ENCODE measurements at regions not wholly inside any gene's neighbourhood (a gene's known extent, or its start where the extent isn't known, plus 50 kb on each side); places are given as distances from the start of the nearest gene placed in this dataset.
A peak's percentile ranks its signal among the peaks of the same experiment; 100 is the strongest.

DNA sequence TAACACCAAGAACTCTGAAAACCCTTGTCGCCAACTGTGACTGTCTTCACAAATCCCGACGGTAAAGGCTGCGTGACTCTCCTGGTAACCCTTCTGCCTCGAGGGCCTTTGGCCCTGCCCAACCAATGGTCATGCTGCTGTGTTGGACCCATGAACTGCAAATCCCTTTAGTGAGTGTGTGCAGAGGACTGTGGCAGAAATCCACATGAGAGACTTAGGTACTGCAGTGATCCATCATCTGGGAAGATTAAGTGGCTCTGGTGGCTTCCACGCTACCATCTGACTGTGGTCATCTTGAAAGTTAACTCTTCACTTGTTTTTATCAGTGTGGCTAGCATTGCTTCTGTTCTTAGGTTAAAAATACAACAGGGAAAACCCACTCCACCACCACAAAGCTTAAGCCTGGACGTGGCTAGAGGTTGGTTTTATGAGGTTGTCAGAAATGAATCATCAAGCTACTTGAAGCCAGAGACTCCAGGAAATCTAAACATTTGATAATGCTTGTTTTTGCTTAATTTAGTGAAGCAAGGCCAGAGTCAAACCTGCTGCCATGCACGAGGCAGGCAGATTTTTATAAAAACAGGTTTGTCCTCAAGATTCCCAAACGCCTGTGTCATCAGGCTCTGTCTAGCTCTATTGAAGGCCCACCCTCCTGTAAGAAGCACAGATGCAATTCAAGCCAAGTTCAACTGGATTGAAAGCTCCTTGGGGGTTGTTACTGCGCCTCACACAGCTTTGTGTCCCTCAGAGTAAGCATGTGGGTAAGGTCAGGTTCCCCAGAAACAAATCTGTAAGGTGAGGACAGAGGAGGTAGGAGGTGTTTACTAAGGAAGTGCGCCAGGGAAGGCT, 52.7 kb upstream of the ERCC6L2 start:
- no peak for DNase-seq

DNA sequence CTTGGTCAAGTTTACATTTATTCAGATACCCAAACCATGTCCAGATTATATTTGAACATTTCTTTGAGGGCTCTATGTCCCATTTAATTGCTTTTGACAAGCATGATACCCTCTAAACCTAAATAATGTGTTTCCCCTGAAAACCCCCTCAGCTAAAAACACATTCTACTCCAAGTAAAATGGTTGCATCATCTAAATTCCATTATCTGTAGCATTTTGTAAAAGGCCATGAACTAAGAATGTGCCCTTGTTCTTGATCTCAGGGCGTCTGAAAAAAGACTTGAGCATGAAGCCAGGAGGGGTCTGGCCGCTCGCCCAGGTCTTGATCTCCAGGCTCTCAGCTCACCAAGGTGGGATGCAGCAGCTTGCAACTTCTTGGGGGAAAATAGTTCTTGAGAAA, 53.5 kb upstream of the ERCC6L2 start:
- no peak for DNase-seq

DNA sequence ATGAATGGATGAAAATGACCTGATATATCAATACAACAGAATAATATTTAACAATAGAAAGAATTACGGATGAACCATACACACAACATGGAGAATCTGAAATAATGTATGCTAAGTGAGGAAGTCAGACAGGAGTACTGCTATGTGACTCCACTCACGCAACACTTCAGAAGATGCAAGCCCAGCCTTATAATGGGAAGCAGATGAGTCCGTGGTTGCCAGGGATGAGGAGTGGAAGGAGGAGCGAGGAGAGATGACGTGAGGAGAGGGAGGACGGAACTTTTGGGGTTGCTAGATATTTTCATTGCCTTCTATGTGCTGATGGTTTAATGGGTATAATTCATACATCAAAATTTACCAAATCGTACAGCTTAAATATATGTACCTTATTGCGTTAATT, 55.4 kb upstream of the ERCC6L2 start:
- no peak for DNase-seq

- DNase-seq: no peak
These were observed 55.9 kb upstream of the ERCC6L2 start for GRCh38 chr9:95819636-95820035.

DNA sequence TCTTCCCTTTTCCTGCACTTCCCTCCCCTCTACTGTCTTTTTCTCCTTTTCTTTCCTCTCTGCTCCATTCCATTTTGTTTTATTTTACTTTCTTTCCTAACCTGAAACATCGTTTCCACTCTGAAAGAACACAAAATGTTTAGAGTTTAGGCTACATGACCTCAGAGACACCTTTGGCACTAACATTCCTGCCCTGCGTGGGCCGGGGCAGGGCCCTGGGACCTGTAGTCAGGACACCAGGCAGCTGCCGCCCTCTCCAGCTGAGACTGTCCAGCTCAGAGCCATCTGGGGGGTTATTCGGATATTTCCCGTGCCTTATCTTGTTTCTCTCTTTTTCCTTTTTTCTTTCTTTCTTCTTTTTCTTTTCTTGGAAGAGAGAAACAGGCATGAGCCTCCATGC, 58.3 kb upstream of the ERCC6L2 start:
- no peak for DNase-seq

DNA sequence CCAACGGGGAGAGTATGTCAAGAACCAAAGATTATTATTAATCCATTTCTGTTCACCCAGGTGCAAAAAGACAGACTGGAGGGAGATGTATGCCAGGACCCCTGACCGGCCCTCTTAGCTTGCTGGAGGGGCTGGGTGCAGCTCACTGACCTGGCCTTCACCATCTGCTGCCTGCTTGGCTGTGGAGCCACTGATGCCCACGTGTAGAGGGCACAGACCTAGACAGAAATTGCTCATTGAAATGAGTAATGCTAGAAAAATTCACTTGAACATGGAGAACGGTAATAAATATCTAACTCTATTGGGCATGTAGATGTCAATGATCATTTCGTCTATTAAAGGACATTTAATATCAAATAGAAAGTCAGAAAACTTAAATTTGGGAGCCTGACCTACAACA, 58.8 kb upstream of the ERCC6L2 start:
- no peak for DNase-seq

DNA sequence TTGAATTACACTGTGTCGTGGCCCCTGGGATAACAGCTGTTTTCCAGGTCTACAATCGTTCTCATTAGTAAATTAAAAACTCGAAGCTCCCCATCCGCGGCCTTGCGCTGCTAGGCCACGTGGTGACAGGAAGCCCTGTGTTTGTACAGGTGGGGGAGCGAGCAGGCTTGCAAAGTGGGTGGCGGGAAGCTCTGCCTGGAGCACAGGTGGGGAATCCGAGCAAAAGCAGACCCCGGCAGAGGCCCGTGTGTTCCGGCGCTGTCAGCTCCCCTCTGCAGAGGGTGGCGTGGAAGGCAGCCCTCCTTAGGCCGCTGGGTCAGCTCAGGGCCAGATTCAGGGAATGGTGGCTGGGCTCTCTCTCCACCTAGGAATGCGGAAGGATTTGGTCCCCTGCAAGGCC, 59.5 kb upstream of the ERCC6L2 start:
- no peak for DNase-seq

DNA sequence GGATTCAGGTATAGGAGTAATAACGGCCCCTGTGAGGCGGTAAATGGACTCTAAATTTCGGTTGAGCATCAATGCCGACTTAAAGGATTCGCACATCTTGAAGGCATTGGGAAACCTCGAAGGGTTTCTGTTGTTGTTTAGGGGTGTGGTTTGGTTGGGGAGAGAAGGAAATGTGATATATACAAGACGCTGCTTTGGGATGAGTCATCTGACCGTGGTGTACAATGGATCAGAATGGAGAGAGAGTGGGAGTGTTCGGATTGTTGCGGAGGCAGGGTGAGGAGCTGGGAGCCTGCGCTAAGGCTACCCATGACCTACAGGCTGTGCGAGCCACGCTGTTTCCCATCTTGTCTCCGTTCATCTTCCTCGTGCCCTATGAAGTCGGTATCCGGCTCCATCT, 60.4 kb upstream of the ERCC6L2 start:
- DNase-seq: no peak

- DNase-seq: no peak
These were observed 61.6 kb upstream of the ERCC6L2 start for GRCh38 chr9:95813923-95814322.

GRCh38 chr9:95810814-95811213, 64.7 kb upstream of the ERCC6L2 start:
- no peak for DNase-seq

GRCh38 chr9:95810133-95810532, 65.4 kb upstream of the ERCC6L2 start:
- no peak for DNase-seq

GRCh38 chr9:95809686-95810085, 65.8 kb upstream of the ERCC6L2 start:
- no peak for DNase-seq

GRCh38 chr9:95808011-95808410, 67.5 kb upstream of the ERCC6L2 start:
- no peak for DNase-seq

DNA sequence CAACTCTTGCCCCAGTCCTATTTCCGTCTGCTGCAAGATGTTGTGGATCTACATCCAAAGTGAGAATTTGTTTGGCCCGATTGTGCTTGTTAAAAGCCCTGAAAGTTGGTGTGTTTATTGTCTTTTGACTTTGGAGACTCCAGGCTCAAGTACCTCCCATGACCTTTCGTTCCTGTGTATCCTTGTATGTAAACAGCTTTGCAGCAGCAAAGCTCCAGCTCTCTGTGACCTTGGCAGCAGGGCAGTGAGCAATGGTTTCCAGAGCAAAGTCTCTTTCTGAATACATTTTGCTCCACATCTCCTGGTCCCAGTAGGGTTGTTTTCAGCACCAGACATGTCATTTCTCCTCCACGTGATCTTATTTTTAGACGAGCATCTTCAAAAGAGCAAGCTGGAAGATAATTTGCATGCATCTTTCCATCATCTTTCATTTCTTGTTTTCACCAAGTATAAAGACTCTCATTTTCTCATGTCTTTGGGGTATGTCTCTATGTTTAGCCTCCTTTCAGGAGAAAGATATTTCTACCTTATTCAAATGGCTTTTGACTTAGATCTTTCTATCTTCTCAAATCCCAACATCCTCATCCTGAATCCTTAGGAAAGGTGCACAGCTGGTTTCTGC, 68.1 kb upstream of the ERCC6L2 start:
- DNase-seq: no peak

- no peak for DNase-seq
These were observed 72.3 kb upstream of the ERCC6L2 start for GRCh38 chr9:95803197-95803596.

DNA sequence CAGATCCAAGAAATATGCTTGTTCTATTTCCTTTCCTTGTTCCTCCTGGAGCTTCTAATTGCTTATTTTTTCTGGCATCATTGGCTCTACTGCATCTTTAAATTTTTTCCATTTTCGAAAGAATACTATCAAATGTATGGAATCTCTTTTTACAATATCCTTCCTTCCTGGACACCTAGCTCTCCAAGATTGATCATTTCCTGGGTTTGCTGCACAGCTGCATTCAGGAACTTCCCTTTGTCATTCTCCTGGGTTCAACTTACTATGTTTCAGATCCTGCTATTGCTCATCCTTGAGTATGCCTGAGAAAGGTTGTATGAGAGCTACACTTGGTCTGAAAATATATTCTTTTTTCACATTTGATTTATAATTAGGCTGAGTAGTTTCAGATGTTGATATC, 73.7 kb upstream of the ERCC6L2 start:
- no peak for DNase-seq

DNA sequence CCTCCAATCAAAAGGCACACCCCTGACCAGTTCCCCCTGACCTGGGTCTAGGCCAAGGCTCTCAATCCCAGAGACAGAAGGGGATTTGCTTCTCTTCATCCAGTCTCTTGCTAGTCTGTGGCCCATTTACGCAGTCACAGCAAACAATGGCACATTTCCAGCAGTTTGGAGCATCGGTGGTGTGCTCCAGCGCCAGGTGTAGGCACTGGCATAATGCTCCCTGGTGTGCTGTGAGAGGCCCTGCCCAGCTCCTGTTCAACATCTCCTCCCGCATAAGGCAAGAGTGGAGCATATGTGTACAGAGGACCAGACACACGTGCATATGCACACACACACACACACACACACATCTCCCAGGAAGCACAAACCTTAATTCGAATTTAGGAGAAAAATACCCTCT, 79.5 kb upstream of the ERCC6L2 start:
- DNase-seq: no peak

- DNase-seq: no peak
These were observed 81.3 kb upstream of the ERCC6L2 start for GRCh38 chr9:95793924-95794828.

DNA sequence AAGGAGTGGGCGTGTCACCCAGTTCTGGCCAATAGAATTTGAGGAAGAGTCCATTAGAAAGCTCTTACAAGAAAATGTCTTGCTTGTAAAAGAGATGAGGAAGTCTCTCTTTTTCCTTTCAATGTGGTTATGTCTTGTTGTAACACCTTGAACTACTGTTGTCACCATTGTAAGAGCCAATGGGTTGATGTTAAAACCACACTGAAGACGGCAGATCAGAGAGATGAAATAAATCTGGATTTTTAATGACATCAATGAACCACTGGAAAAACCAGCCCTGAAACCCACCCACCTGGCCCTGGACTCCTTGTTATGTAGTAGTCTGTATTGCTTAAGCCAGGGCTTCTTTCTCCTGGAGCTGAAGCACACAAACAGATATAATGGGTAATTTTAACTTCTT, 83.8 kb upstream of the ERCC6L2 start:
- DNase-seq: no peak

DNA sequence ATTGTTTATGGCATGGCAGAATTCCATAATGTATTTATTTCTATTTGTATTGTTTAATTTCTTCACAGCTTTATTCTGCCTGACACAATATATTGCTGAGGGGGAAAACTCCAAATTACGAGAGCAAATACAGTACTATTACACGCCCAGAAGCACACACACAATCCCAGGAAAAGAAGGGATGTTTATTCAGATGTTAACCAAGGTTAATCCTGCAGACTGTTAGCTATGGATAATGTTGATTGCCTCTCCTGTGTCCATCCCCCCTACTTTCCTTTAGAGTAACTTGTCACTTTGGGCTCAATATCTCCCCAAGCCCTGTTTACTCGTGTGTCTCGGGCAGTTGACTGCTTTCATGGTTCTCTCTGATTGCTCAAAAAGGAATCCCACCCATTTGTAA, 84.2 kb upstream of the ERCC6L2 start:
- no peak for DNase-seq

DNA sequence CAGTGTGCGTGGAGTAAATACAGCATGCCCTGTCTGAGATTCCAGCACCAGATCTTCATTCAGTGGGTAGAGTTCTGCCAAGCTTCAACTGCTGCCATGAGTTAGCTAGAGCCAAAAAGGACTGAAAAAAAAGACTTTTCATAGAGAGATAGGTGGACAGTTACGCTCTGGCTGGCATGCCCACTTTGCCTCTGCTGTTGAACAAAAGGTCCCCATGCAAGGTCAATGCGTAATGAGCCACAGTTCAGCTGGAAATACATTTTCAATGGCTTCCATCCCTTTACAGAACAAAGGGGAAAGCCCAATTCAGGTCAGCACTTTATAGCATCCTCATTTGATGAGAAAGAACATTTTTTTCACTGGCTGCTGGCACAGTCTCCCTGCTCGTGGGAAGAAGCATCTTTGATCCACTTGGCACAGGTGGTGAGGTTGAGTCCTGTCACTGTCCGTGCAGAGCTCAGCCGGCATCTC, 86.9 kb upstream of the ERCC6L2 start:
- peak in 2 of 56 donors; percentile 8 to 35 for DNase-seq

DNA sequence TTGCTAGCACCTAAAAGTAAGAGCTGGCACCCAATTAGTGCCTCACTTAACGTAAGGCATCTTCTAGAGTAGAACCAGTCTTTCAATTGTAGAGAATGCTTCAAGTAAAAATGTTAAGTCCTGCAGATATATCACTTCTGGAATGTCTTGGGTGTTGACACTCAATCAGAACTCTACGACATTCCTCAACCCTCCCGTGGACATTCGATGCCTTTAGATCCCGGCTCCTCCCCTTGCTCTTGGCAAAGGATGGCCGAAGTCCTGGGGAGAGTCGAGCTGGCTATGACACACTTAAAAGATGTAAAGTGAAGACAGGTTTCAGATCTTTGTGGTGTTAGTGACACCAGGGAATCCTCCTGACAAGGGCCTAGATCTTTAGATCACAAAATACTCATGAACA, 87.5 kb upstream of the ERCC6L2 start:
- DNase-seq: no peak
